HuH-7.5 (cell line): ENCODE measurements at regions not wholly inside any gene's neighbourhood (a gene's known extent, or its start where the extent isn't known, plus 50 kb on each side); places are given as distances from the start of the nearest gene placed in this dataset.

ENCODE experiments used
- DNase-seq: peaks from one replicate; pipeline ENCODE4 v3.0.0; 2011; ENCODE audit warnings: low spot score

GRCh38 chr2:221176667-221177066 is 395.4 kb downstream of the EPHA4 start:
- no peak for DNase-seq

GRCh38 chr2:221178139-221178538 is 394.0 kb downstream of the EPHA4 start:
- no peak for DNase-seq

- no peak for DNase-seq
These were observed 385.2 kb downstream of the EPHA4 start for GRCh38 chr2:221186873-221187272.

GRCh38 chr2:221189431-221190067 is 382.6 kb downstream of the EPHA4 start:
- no peak for DNase-seq

- DNase-seq = no peak
These were observed 376.3 kb downstream of the EPHA4 start for GRCh38 chr2:221195829-221196228.

GRCh38 chr2:221197225-221197856 is 374.8 kb downstream of the EPHA4 start:
- DNase-seq = no peak

- DNase-seq = no peak
These were observed 373.8 kb downstream of the EPHA4 start for GRCh38 chr2:221198309-221198708.

GRCh38 chr2:221200184-221200839 is 371.8 kb downstream of the EPHA4 start:
- no peak for DNase-seq

- DNase-seq = no peak
These were observed 369.7 kb downstream of the EPHA4 start for GRCh38 chr2:221202431-221202830.

- no peak for DNase-seq
These were observed 369.0 kb downstream of the EPHA4 start for GRCh38 chr2:221203125-221203524.

- DNase-seq = no peak
These were observed 368.2 kb downstream of the EPHA4 start for GRCh38 chr2:221203856-221204255.

GRCh38 chr2:221204699-221205098 is 367.4 kb downstream of the EPHA4 start:
- DNase-seq = no peak

GRCh38 chr2:221205103-221205673 is 366.9 kb downstream of the EPHA4 start:
- no peak for DNase-seq

- DNase-seq = no peak
These were observed 361.4 kb downstream of the EPHA4 start for GRCh38 chr2:221210686-221211085.

- DNase-seq = no peak
These were observed 360.5 kb downstream of the EPHA4 start for GRCh38 chr2:221211653-221212052.

GRCh38 chr2:221212105-221212504 is 360.0 kb downstream of the EPHA4 start:
- DNase-seq = no peak

GRCh38 chr2:221215487-221215886 is 356.6 kb downstream of the EPHA4 start:
- no peak for DNase-seq

GRCh38 chr2:221216636-221217035 is 355.5 kb downstream of the EPHA4 start:
- no peak for DNase-seq

GRCh38 chr2:221225752-221226151 is 346.4 kb downstream of the EPHA4 start:
- DNase-seq = no peak

- no peak for DNase-seq
These were observed 343.8 kb downstream of the EPHA4 start for GRCh38 chr2:221228214-221228769.

- DNase-seq = no peak
These were observed 343.0 kb downstream of the EPHA4 start for GRCh38 chr2:221229099-221229498.

GRCh38 chr2:221231511-221231910 is 340.6 kb downstream of the EPHA4 start:
- no peak for DNase-seq

GRCh38 chr2:221235941-221236340 is 336.2 kb downstream of the EPHA4 start:
- DNase-seq = no peak
